SK-N-SH treated with all-trans-retinoic acid at 6 μM for 48 hours (cell line): ENCODE measurements at regions not wholly inside any gene's neighbourhood (a gene's known extent, or its start where the extent isn't known, plus 50 kb on each side); places are given as distances from the start of the nearest gene placed in this dataset.

Experiments
- POU6F1 ChIP-seq: fragments of 250-450 bp; sonication (Bioruptor Pico); IDR thresholded peaks from 2 replicates; pipeline ENCODE4 v1.8.0; 2021; ENCODE audit warnings: low read depth, mild to moderate bottlenecking, moderate library complexity, borderline replicate concordance
- TOX ChIP-seq: fragments of 250-450 bp; sonication (Bioruptor Pico); IDR thresholded peaks from 2 replicates; pipeline ENCODE4 v1.8.0; 2021; ENCODE audit warnings: mild to moderate bottlenecking, moderate library complexity, borderline replicate concordance
- ZNF8 ChIP-seq: fragments of 450-650 bp; formaldehyde crosslinking; IDR thresholded peaks from 2 replicates; pipeline ENCODE4 v1.5.0; 2020; ENCODE audit warnings: mild to moderate bottlenecking, moderate library complexity
- TF ChIP-seq, protein P1 (sequence below): fragments of 250-450 bp; sonication (Bioruptor Pico); IDR thresholded peaks from 2 replicates; pipeline ENCODE4 v1.8.0; 2020; ENCODE audit warnings: mild to moderate bottlenecking, moderate library complexity, borderline replicate concordance

DNA sequence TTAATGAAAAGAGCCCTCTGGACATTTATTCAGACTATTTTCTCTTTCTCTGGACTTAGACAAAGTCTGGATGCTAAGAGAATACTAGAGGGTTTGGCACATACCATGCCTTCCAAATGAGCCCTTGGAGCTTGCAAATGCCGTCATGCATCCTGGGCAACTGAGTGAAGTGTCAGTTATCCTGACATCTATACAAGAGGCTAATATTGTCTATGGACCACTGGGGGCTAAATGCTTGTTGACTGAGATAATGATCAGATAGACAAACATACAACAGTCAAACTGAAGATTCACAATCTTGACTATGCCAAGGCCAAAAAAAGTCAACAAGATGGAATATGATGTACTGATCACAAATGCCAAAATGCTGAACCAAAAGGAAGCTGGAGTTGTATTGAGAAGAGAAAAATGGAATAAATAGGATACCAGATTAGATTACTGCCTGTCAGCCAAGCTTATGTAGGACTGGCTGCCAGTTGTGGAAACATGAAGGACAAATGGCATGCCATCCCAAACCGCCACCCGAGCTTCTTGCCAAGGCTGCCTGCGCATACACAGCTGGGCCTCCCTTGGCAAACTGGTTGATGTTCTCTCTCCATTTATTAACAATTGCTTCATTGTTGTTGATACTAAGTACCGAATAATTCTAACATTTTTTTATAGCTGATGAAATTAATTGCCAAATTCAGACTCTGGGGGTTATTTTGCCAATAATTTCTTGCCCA is 240.1 kb upstream of the GRAMD2B start:
- no peak for TF ChIP-seq POU6F1 (CRISPR knock-in tag)
- TF ChIP-seq, protein P1, sequence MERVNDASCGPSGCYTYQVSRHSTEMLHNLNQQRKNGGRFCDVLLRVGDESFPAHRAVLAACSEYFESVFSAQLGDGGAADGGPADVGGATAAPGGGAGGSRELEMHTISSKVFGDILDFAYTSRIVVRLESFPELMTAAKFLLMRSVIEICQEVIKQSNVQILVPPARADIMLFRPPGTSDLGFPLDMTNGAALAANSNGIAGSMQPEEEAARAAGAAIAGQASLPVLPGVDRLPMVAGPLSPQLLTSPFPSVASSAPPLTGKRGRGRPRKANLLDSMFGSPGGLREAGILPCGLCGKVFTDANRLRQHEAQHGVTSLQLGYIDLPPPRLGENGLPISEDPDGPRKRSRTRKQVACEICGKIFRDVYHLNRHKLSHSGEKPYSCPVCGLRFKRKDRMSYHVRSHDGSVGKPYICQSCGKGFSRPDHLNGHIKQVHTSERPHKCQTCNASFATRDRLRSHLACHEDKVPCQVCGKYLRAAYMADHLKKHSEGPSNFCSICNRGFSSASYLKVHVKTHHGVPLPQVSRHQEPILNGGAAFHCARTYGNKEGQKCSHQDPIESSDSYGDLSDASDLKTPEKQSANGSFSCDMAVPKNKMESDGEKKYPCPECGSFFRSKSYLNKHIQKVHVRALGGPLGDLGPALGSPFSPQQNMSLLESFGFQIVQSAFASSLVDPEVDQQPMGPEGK: no peak
- no peak for TF ChIP-seq TOX (CRISPR knock-in tag)
- TF ChIP-seq ZNF8 (CRISPR knock-in tag): no peak
